ENCODE measurements at regions not wholly inside any gene's neighbourhood (a gene's known extent, or its start where the extent isn't known, plus 50 kb on each side); places are given as distances from the start of the nearest gene placed in this dataset.

DNA sequence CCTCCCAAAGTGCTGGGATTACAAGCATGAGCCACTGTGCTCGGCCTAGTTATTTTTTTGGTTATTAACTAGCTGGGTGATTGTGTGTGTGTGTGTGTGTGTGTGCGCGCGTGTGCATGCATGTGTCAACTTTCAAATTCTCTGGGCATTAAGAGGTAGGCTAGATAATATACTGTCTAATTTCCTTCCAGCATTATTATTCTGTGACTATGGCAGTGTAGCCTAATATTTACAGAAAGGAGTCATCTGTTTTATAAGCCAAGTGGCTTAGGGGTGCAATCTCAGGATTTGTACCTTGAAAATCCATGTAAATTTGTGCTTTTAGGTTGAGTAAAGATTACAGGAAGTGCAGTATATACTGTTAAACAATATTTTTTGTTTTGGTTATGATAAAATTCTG, 85.1 kb upstream of the ZBTB20 start:
- DNase-seq, result no peak
- Histone ChIP-seq H3K36me3 (ENCODE audit: control insufficient read depth in 1 of 2, insufficient read depth in 2 of 2, low read length in 2 of 2) (no peaks in the 10 kb centered on the region), H2BK12ac (ENCODE audit: low read length) (no peak overlapping the region), H3K79me2 (ENCODE audit: control insufficient read depth, insufficient read depth, low read length, poor library complexity) (no peaks in the 10 kb centered on the region), H2AK5ac (ENCODE audit: low read length) (no peak overlapping the region), H3K9me3 (ENCODE audit: insufficient read depth, low read depth, low read length) (no peaks in the 10 kb centered on the region), H3K18ac (ENCODE audit: low read length) (no peak overlapping the region), H3K27ac (ENCODE audit: low read depth, low read length) (no peak overlapping the region), H3K23ac (ENCODE audit: low read length) (no peak overlapping the region), H3K4me3 (ENCODE audit: low read depth, low read length) (no peak overlapping the region), H4K12ac (ENCODE audit: low read depth, low read length) (no peak overlapping the region), H3K4ac (ENCODE audit: low read depth, low read length) (no peak overlapping the region), H2AFZ (ENCODE audit: insufficient read depth, low read length, poor library complexity) (no peak overlapping the region), H2BK120ac (ENCODE audit: insufficient read depth, low read length, poor library complexity) (no peak overlapping the region), H3K4me2 (ENCODE audit: low read length) (no peak overlapping the region), H4K91ac (ENCODE audit: low read depth, low read length) (no peak overlapping the region), H3K14ac (ENCODE audit: low read length) (no peak overlapping the region), H3K79me1 (ENCODE audit: low read length) (no peaks in the 10 kb centered on the region), H4K8ac (ENCODE audit: low read depth, low read length) (no peak overlapping the region), H3K27me3 (ENCODE audit: insufficient read depth, low read length) (no peaks in the 10 kb centered on the region), H3K4me1 (ENCODE audit: control insufficient read depth in 1 of 2, insufficient read depth in 2 of 2, low read length in 2 of 2) (no peaks in the 10 kb centered on the region), H3K9ac (ENCODE audit: low read length) (no peak overlapping the region), H2BK5ac (ENCODE audit: low read depth, low read length, poor library complexity) (no peak overlapping the region)
- no CpG with 5 or more reads among the region's 4 CpGs for WGBS (ENCODE audit: extremely low coverage, insufficient coverage, insufficient read length)

DNA sequence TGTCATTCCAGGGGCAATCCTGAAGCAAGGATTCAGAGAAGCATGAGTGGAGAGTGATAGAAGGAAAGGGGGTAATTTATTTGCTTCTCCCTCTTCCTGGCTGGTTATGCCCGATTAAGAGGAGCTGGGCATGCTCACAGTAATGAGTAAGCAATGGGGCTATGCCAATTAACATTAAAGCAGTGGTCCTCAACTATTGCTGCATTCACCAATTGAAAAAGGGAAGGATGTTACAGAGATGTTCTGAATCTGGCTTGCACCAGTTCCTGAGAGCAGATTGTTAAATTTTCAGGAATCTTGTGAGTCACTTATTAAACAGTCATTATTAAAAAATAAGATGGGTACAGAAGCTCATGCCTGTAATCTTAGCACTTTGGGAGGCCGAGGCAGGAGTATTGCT, 85.9 kb upstream of the ZBTB20 start:
- Histone ChIP-seq H2BK12ac (ENCODE audit: low read length) (no peak overlapping the region), H3K4me3 (ENCODE audit: low read depth, low read length) (no peak overlapping the region), H3K23ac (ENCODE audit: low read length) (no peak overlapping the region), H4K8ac (ENCODE audit: low read depth, low read length) (no peak overlapping the region), H3K18ac (ENCODE audit: low read length) (no peak overlapping the region), H4K91ac (ENCODE audit: low read depth, low read length) (no peak overlapping the region), H2BK120ac (ENCODE audit: insufficient read depth, low read length, poor library complexity) (no peak overlapping the region), H2AFZ (ENCODE audit: insufficient read depth, low read length, poor library complexity) (no peak overlapping the region), H3K4ac (ENCODE audit: low read depth, low read length) (no peak overlapping the region), H3K4me2 (ENCODE audit: low read length) (no peak overlapping the region), H3K79me2 (ENCODE audit: control insufficient read depth, insufficient read depth, low read length, poor library complexity) (no peaks in the 10 kb centered on the region), H3K9me3 (ENCODE audit: insufficient read depth, low read depth, low read length) (no peaks in the 10 kb centered on the region), H3K4me1 (ENCODE audit: control insufficient read depth in 1 of 2, insufficient read depth in 2 of 2, low read length in 2 of 2) (no peaks in the 10 kb centered on the region), H3K9ac (ENCODE audit: low read length) (no peak overlapping the region), H3K27ac (ENCODE audit: low read depth, low read length) (no peak overlapping the region), H4K12ac (ENCODE audit: low read depth, low read length) (no peak overlapping the region), H3K36me3 (ENCODE audit: control insufficient read depth in 1 of 2, insufficient read depth in 2 of 2, low read length in 2 of 2) (no peaks in the 10 kb centered on the region), H3K14ac (ENCODE audit: low read length) (no peak overlapping the region), H3K27me3 (ENCODE audit: insufficient read depth, low read length) (no peaks in the 10 kb centered on the region), H3K79me1 (ENCODE audit: low read length) (no peaks in the 10 kb centered on the region), H2BK5ac (ENCODE audit: low read depth, low read length, poor library complexity) (no peak overlapping the region), H2AK5ac (ENCODE audit: low read length) (no peak overlapping the region)
- no CpG with 5 or more reads among the region's 2 CpGs for WGBS (ENCODE audit: extremely low coverage, insufficient coverage, insufficient read length)
- no peak for DNase-seq

DNA sequence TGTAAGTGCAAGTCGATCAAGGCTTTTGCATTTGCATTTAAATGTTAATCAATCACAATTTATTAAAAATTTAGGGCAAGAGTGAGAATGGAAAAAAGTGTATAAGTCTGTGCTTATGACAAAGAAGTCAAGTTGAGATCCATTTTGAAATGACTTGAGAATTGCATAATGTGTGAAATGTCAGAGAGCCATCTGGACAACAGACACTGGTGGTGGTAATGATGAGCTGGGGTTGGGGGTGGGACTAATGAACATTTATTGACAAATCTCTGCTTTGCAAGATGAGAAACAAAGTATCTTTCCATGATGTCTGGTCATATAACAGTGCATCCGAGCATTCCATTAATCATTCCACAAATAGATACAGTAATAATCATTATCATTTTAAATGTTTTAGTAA, 89.4 kb upstream of the ZBTB20 start:
- DNase-seq, result no peak
- WGBS (ENCODE audit: extremely low coverage, insufficient coverage, insufficient read length), result no CpG with 5 or more reads among the region's 2 CpGs
- Histone ChIP-seq H3K4me2 (ENCODE audit: low read length) (no peak overlapping the region), H4K12ac (ENCODE audit: low read depth, low read length) (no peak overlapping the region), H3K4me1 (ENCODE audit: control insufficient read depth in 1 of 2, insufficient read depth in 2 of 2, low read length in 2 of 2) (no peaks in the 10 kb centered on the region), H3K79me1 (ENCODE audit: low read length) (no peaks in the 10 kb centered on the region), H2BK120ac (ENCODE audit: insufficient read depth, low read length, poor library complexity) (no peak overlapping the region), H2AFZ (ENCODE audit: insufficient read depth, low read length, poor library complexity) (no peak overlapping the region), H2BK12ac (ENCODE audit: low read length) (no peak overlapping the region), H4K8ac (ENCODE audit: low read depth, low read length) (no peak overlapping the region), H3K23ac (ENCODE audit: low read length) (no peak overlapping the region), H3K27me3 (ENCODE audit: insufficient read depth, low read length) (no peaks in the 10 kb centered on the region), H3K36me3 (ENCODE audit: control insufficient read depth in 1 of 2, insufficient read depth in 2 of 2, low read length in 2 of 2) (no peaks in the 10 kb centered on the region), H3K18ac (ENCODE audit: low read length) (no peak overlapping the region), H3K4me3 (ENCODE audit: low read depth, low read length) (no peak overlapping the region), H2BK5ac (ENCODE audit: low read depth, low read length, poor library complexity) (no peak overlapping the region), H4K91ac (ENCODE audit: low read depth, low read length) (no peak overlapping the region), H2AK5ac (ENCODE audit: low read length) (no peak overlapping the region), H3K4ac (ENCODE audit: low read depth, low read length) (no peak overlapping the region), H3K14ac (ENCODE audit: low read length) (no peak overlapping the region), H3K9ac (ENCODE audit: low read length) (no peak overlapping the region), H3K9me3 (ENCODE audit: insufficient read depth, low read depth, low read length) (no peaks in the 10 kb centered on the region), H3K79me2 (ENCODE audit: control insufficient read depth, insufficient read depth, low read length, poor library complexity) (no peaks in the 10 kb centered on the region), H3K27ac (ENCODE audit: low read depth, low read length) (no peak overlapping the region)

DNA sequence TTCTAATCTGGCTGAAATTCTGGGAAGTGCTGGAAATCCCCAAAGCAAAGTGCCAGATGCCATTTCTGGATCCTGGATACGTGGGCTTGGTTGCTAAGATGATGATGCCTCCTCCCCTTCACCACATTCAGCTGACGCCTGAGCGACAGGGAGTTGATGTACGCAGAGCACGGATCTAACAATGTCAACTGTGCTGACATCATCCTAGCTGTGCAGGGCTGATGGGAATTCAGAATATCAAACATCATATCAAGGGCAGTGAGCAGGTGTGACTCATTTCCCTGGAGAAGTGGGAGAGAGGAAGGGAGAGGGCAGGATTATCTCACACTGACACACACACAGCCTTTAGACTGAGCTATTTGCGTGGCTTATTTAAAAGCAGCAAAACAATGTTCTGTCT, 92.6 kb upstream of the ZBTB20 start:
- Histone ChIP-seq H3K79me2 (ENCODE audit: control insufficient read depth, insufficient read depth, low read length, poor library complexity) (no peaks in the 10 kb centered on the region), H4K12ac (ENCODE audit: low read depth, low read length) (no peak overlapping the region), H2BK5ac (ENCODE audit: low read depth, low read length, poor library complexity) (no peak overlapping the region), H3K4me2 (ENCODE audit: low read length) (no peak overlapping the region), H2AFZ (ENCODE audit: insufficient read depth, low read length, poor library complexity) (no peak overlapping the region), H2BK12ac (ENCODE audit: low read length) (no peak overlapping the region), H3K27ac (ENCODE audit: low read depth, low read length) (no peak overlapping the region), H4K91ac (ENCODE audit: low read depth, low read length) (no peak overlapping the region), H3K9ac (ENCODE audit: low read length) (no peak overlapping the region), H3K4ac (ENCODE audit: low read depth, low read length) (no peak overlapping the region), H3K9me3 (ENCODE audit: insufficient read depth, low read depth, low read length) (no peaks in the 10 kb centered on the region), H3K27me3 (ENCODE audit: insufficient read depth, low read length) (no peaks in the 10 kb centered on the region), H3K4me1 (ENCODE audit: control insufficient read depth in 1 of 2, insufficient read depth in 2 of 2, low read length in 2 of 2) (no peaks in the 10 kb centered on the region), H2AK5ac (ENCODE audit: low read length) (no peak overlapping the region), H3K79me1 (ENCODE audit: low read length) (no peaks in the 10 kb centered on the region), H4K8ac (ENCODE audit: low read depth, low read length) (no peak overlapping the region), H3K23ac (ENCODE audit: low read length) (no peak overlapping the region), H3K36me3 (ENCODE audit: control insufficient read depth in 1 of 2, insufficient read depth in 2 of 2, low read length in 2 of 2) (no peaks in the 10 kb centered on the region), H3K14ac (ENCODE audit: low read length) (no peak overlapping the region), H3K4me3 (ENCODE audit: low read depth, low read length) (no peak overlapping the region), H2BK120ac (ENCODE audit: insufficient read depth, low read length, poor library complexity) (no peak overlapping the region), H3K18ac (ENCODE audit: low read length) (no peak overlapping the region)
- WGBS (ENCODE audit: extremely low coverage, insufficient coverage, insufficient read length), result no CpG with 5 or more reads among the region's 6 CpGs
- DNase-seq, result peak in 1 of 2 donors; percentile 1
